ENCODE measurements at regions not wholly inside any gene's neighbourhood (a gene's known extent, or its start where the extent isn't known, plus 50 kb on each side); places are given as distances from the start of the nearest gene placed in this dataset.

DNA sequence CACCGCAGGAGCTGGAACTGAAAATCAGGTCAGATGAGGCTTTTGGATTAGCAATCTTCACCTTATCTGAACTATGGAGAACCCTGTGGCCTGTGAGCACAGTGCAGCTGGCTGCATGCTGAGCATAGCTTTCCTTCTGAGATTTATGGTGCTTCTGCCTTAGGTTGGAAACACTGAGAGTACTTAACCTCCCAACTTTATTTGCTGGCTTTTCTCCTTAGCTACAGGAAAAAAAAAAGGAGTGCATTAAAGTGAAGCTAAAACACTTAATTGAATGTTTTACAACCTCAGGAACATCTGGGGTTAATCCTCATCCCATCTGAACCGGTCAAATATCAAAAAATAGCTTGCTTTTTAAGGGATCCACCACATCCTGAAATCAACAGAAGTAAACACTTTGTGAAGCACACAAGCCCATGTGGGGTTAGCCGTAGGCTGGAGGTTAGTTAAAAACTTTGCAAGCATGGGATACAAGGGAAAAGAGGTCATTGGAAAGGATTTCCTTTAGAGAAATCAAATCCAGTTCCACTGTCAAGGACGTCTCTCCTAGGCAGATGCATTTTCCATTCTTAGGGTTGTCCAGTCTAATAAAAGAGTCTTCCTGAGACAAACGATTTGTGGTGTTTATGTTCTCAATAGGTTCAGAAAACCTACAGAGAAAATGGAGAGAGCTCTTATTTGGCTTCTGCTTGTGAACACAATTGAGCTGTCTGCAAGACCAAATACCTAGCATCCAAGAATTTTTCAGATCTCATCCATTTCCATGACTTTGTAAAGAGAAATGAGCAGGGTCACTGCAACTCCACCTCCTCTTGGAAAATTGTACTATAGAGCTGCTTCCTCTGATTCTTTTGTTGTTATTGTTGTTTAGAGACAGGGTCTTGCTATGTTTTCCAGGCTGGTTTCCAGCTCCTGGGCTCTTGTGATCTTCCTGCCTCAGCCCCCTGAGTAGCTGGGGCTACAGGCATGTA lies 470.4 kb upstream of the IGFBP3 start:
- DNase-seq: no peak

DNA sequence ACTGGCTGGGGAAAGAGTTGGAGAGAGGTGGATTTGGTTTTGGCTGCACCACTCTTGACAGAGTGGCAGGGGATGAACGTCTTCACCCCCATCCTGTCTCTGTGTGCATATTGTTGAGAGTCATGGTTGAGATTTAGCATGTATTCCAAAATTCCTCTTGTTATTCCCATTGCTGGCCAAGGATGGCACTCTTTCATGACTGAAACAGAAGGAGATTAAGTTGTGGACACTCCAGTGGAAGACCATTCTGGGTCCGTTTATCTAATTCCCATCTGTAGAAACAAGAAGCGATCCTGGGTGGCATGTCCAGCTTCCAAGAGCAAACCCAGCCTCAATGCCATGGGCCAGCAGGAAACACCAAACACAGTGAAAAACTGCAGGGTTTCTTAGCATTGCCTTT lies 469.0 kb upstream of the IGFBP3 start:
- DNase-seq: no peak

DNA sequence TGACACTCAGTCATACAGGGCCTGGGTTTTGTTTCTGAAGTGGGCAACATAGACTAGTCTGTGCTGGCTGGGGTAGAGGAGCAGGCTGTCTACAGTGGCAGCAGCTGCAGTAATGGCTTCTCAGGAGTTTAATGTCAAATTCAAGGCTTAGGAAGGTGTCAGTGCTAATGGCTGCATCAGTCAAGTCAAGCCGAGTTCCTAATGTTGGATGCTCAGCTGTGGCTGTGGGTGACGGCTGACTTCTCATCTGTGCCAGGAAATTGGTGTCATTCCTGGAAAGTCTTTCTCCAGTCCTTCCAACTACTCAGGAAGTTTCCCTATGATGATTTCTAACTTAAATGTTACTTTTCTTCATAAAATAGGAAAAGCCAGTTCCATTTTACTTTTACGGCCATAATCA lies 468.1 kb upstream of the IGFBP3 start:
- DNase-seq: no peak

DNA sequence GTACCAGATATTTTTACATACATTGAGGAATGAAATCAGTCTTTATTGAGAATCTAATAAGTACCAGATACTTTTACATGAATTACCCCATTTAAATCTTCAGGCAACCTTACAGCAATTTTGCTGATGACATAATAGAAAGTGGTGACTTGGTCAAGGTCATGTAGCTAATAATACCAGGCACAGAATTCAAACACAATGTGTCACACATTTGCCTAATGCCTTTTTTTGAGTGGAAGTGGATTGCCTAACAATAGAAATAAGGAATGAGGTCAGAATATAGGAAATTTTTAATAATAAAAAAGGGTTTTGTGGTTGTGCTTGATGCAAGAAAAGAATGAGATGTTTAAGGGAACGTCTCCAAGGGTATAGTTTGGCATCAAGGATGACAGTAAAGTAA lies 466.6 kb upstream of the IGFBP3 start:
- DNase-seq: no peak

DNA sequence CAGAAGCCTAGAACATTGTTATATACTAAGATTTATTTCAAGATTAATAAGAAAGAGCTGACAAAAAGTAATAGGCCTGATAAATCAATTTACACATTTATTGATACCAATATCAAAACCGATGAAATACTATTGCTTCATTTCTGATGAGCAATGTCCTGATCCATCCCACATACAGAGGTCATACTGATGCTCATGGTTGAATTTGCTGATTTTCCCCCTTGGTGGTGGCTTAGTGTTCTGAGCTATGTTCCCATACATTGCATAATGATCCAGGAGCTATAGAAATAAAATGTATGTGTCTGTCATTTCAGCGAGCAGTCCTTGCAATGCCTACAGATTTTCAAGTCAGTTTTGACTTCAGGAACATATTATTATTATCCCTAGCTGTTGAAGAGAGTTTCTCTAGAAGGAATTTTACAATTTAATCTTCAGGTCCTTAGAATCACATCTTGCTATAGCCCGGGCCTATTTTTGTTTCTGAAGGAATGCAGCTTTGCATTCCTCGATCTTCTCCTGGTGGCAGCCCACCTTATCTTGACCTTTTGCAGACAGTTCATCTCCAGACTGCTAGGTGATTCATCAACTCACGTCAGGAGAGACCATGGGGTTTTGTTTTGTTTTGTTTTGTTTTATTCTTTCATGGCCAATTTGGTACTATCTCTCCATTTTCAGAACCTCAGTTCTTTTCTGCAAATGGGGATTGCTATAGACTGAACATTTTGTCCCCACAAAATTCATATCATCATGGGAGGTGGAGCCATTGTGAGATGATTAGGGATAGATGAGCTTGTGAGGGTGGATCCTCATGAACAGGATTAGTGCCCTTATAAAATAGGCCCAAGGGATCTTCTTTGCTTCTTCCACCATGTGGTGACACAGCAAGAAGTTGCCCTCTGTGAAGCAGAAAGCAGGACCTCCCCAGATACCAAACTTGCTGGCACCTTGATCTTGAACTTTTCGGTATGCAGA lies 465.6 kb upstream of the IGFBP3 start:
- peak; percentile 9 for DNase-seq

DNA sequence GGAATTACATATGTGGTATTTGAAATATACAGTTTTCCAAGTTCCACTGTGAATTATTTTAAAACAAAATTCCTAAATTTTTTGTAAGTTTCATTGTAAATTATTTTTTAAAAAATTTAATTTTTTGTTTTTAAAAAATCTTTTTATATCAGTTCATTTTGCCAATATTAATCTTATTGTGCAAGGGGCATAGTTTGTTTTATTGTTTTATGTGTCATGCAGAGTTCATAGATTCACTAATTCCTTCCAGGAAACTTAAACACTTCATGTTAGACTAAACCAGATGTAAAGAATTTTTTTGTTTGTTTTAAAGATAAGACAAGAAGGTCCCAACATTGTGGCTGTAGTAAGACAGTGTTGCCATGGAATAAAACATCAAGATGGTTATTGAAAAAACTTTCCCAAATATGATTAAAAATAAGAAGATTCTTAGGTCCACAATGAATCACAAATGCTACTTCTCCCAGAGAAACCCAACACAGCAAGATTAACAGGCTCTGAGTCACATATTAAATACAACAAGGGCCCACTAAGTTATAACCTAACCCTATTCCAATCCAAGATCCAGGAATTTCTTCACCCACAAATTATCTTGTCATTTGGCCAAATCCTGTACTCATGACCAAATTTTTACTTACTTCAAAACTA lies 464.7 kb upstream of the IGFBP3 start:
- DNase-seq: peak; percentile 73

DNA sequence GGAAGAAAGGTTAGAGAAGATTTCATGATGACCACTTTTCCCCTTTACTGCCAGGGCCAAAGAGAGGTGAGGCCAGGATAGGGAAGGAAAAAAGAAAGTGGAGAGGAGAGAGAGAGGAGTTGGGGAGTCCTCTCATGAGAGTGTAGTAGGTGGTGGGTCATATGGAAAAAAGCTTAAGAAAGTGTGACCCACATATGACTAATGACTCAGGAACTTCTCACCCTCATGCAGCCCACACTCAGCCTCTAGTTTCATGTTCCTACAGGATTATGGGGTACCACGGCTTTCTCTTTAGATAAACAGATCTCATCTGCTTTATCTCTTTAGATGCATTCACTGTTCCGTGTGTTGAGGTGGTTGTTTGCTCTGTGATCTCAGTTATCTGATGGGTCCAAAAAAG lies 462.5 kb upstream of the IGFBP3 start:
- no peak for DNase-seq

DNA sequence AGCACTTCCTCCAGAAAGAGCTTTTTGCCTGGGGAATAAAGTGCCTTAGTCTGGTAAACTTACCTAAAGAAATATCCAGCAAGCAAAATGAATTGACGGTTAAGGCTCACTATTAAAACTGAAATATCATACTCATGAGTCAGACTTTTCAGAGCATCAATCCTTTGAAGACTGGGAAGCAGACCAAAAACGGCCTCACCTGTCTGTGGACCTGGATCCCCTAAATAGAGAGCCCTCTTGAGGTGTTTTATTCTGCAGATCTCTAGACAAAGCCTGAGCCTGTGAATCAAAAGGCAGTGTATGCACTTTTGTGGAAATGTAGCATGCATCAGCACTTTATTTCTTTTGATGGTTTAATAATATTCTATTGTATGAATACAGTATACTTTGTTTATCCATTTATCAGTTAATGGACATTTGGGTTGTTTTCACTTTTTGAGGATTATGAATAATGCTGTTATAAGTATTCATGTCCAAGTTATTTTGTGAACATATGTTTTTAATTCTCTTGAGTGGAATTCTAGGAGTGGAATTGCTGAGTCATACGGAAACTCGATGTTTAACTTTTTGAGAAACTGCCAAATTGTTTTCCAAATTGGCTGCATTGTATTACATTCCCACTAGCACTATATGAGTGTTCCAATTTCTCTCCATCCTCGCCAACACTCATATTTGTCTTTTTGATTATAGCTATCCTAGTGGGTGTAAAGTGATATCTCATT lies 449.0 kb upstream of the IGFBP3 start:
- no peak for DNase-seq

DNA sequence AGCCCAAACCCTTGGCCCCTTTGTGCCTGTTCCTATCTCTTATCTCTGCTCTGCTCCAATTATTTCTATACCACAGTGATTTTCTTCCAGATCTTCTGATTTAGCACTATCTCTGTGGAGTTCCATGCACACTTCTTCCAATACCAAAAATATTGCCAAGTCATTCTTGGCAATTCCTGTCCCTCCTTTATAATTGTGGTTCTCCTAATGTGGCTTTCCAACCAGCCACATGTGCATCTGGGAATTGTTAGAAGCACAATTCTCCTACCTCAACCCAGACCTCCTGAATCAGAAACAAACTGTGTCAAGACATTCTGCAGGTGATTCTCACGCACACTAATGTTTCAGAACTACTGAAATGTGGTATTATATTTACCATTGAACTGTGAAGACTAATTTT lies 447.8 kb upstream of the IGFBP3 start:
- DNase-seq: no peak

DNA sequence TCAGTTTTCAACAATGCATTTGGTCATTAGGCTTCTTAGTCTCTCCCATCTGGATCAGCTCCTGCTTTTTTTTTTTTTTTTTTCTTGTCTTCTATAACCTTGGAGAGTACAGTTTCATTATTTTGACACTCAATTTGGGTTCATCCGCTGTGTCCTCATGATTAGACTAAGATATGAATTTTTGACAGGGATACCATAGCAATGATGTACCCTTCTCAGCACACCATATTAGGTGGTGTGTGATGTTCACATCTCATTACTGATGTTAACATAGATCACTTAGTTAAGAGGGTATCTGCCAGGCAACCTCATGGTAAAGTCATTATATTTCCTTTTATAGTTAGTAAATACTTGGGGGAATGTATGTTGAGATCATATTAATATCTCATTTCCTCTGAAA lies 445.5 kb upstream of the IGFBP3 start:
- DNase-seq: no peak

DNA sequence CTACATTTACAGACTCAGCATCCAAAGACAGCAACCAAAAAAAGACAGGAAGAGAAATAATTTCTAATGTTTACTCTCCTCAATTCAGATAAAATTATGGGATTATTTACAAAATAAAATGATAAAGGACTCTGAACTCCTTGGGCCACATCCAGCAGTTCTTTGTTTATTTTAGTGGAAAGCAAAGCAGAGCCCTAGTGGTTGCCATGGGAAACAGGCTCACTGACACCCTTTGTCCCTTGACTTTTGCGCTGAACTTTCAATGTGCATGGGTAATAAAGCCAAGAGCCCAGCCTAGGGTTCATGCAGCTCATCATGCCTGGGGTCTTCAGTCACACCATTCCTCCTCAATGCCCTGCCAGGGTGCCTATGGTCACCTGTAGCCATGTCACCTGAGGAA lies 442.6 kb upstream of the IGFBP3 start:
- no peak for DNase-seq

DNA sequence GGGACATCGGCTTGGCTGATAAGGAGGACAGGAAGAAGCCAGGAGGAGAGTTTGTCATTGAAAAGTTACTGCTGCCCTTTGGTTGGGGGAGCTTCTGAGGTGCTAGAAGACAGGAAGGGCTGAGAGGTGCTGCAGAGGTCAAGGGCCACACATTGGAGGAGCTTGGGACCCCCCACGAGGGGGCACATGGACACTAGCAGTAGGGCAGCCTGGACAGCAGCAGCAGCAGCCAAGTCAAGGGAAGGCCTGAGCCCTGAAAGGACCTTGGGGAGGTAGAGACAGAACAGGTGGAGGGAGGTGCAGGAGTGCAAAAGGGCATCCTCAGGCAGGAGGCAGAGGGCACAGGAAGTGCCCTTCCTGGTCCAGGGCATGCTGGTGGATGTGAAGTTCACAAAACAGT lies 439.7 kb upstream of the IGFBP3 start:
- DNase-seq: no peak

DNA sequence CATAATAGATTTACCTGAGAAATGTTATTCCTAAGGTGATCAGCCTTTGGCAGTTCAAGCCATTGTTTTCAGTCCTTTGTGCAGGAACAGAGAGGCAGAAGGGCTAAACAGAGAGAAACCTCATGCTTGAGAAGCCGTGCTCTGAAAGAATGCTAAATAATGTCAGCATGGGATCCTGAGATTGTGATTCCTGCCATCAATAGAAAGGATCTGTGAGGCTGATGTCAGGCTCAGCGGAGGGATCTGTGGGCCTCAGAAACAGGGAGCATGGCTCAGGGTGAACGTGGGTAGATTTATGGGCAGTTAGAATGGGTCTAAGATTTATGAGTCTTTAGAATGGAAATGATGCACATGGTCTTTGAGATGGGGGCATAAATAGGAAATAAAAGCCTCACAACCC lies 439.2 kb upstream of the IGFBP3 start:
- DNase-seq: no peak

DNA sequence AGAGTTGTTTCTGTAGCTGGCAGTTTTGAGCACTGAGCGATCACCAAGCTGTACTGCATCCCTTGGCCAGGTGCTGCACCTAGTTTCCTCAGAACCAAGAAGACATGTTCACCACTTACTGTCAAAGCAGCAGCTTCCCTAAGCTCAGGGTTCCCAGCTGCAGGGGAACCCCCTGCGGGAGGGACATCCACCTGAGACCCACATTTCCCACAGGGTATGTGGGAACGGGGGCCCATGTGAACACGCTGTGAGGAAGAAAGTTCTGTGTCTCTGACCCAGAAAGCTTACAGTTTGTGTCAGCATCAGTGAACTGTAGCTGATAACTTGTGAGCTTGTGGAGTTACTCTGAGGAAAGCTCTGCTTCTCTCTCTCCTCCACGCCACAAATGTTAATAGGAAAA lies 436.8 kb upstream of the IGFBP3 start:
- no peak for DNase-seq

DNA sequence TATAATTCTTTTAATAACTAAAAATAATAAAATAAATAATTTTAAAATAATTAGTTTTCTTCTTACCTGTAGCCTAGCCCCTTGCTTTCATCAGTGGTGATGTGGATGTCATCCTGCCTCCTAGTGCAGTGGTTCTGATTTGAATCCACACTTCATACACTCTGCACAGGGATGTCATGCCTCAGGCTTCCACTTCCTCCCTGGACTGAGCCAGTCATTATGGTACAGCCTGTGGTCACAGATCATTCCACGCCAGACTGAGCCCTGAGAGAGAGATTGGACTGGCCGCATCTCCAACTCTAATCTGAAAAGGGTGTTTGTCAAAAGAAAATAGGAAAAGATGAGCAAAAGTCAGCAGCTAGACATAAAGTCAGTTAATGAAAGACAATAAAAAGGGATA lies 436.2 kb upstream of the IGFBP3 start:
- DNase-seq: no peak

DNA sequence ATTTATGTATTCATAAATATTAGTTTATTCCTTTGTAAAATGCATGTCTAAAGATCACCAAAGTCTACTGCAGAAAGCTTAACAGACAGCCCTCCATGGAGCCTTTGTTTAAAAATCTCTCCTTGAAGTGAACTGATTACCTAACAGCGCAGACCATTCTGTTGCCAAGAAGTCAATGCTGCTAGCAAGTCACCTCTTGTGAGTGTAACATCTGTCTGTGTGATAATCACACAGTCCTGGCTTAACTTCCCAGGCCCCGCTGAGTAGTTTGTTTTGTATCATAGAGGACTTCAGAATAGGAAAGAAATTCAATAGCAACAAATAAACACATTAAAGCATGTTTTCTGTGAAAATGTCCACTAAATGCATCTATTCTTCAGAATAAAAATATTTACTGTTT lies 435.3 kb upstream of the IGFBP3 start:
- DNase-seq: no peak

DNA sequence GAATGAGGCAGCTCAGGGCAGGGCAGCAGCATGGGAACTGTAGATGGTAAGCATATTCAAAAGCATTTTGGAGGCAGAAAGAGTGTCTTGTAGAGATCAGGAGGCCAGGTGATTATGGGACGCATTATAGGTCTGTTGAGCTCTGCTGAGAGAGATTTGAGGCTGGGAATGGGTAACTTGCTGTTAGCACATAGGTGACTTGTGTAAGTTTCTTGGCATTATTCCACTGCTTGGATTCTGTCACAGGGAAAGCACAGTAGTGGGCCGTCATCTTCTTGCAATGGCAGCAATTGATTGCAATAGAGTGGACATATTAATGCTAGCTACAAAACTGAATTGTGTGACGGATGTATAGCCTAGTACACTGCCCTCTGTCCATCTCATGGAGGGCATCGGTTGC lies 434.3 kb upstream of the IGFBP3 start:
- DNase-seq: no peak

DNA sequence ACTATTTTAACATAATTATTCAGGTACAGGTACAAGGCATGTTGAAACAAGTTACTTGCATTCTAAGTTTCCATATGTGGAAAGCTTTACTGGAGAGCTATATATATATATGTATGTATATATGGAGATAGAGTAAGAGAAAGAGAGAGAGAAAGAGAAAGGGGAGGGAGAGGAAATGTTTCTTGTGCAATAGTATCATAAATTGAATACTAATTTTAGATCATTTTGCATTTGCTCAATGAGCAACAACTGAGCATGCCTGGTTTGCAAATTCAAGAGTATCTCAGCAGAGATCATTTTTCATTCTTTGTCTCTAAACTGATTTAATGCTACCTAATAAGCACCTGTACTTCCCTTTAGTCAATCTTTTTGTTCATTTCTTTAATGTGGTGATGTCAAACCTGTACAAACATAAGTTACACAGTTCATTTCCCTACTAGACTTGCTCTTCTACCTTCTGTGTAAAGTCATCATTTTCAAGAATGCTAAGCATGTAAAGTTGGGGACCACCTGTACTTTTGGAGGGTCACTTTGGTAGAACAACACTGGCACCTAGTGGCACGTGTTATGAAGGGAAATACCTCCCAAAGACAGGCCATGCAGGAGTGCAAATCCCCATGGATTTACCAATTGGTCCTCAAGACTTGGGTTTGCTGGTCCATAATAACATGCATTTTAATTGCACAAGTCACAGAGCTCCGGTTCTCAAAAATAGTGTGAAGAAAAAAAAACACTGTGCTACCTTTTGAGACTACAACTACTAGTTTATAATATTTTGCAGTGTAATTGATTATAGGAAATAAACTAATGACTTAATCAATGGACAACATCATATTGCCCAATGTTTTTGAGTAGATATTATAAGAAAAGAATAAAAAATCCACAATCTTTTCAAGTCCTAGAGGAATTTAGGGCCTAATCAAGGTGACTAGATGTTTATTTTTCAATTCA lies 431.2 kb upstream of the IGFBP3 start:
- peak; percentile 70 for DNase-seq

DNA sequence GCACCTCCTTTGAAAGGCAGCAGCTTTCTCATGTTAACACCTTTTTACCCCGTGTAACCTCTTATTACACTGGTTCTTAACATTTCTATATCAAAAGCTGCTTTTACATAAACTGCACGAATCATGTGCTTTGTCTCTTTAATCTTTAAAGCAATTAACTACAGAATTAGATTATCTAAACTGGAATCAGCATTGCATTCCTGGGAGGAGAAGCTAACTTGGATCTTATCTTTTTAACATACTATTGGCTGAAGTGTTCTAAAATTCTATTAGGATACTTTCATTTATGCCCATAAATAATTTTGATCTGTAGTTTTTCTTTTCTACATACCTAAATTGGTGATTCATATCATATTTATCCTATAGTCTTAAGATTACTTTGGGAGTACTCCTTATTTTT lies 428.4 kb upstream of the IGFBP3 start:
- no peak for DNase-seq

DNA sequence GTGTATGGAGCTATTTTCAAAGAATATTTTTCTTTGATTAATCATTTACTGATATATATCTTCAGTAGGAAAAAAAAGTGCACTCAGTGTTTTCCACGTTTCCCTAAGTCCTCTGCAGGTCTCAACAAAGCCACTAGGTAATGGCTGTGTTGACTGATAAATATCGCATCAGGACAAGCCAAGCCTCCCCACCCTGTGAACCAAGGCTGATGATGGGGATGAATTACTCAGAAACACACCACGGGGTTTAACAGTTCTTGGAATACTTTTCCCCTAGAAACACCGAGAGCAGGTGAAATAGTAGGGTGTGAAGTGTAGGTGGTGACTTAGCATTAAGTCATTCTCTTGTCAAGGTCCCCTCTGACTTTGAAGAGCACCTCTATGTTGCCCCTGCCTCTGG lies 423.5 kb upstream of the IGFBP3 start:
- no peak for DNase-seq

DNA sequence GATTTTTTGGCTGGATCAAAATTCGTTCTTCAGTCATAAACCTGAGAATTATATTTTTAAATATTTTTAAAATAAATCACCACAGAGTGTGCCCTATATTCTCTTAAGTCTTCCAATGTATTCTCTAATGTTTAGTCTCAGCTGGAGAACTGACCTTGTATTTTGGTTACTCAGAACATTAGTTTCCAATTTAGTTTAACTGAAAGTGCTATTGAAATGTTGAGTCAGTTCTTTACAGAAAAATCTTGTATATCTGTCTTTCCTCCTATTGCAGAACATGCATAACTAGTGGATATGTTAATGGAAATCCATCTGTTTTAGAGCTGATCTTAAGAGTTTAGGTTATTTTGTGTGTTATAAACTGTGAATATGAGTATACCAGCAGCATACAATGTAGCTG lies 422.7 kb upstream of the IGFBP3 start:
- DNase-seq: no peak

Measured in kidney glomerular epithelial cell (primary cell).